ENCODE measurements at regions not wholly inside any gene's neighbourhood (a gene's known extent, or its start where the extent isn't known, plus 50 kb on each side); places are given as distances from the start of the nearest gene placed in this dataset.
A peak's percentile ranks its signal among the peaks of the same experiment; 100 is the strongest.

DNA sequence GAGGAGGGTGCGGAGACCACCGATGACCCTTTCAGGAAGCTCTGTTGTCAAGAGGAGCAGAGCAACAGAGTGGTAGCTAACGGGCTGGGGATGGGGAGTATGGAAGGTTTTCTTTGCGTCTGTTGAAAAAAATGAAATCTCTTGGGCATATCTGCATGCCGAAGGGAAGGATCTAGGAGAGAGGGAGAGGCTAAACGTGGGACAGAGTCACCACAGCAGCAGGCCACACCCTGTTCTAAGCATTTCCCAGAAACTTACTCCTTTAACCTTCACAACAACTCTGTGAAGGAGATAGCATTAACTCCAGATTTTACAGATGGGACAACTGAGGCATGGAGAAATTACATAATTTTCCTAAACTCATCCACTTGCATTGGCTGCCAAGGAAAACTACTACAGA lies 71.8 kb upstream of the EXOC1L start:
- Histone ChIP-seq H3K4me3 (ENCODE audit: low read depth, low read length) (no peak overlapping the region), H3K36me3 (ENCODE audit: control insufficient read depth, insufficient read depth, low read length) (no peaks in the 10 kb centered on the region), H3K27ac (ENCODE audit: low read depth, low read length) (no peak overlapping the region), H3K4me1 (ENCODE audit: control insufficient read depth, insufficient read depth, low read length) (no peaks in the 10 kb centered on the region), H3K27me3 (ENCODE audit: control insufficient read depth, insufficient read depth, low read length) (no peaks in the 10 kb centered on the region), H3K9me3 (ENCODE audit: control insufficient read depth, insufficient read depth, low read length) (no peaks in the 10 kb centered on the region)
- no peak for DNase-seq (ENCODE audit: low read depth in 4 of 6, low spot score in 6 of 6)
- WGBS (ENCODE audit: insufficient coverage): 97% methylated on average over 4 of the region's 6 CpGs

DNA sequence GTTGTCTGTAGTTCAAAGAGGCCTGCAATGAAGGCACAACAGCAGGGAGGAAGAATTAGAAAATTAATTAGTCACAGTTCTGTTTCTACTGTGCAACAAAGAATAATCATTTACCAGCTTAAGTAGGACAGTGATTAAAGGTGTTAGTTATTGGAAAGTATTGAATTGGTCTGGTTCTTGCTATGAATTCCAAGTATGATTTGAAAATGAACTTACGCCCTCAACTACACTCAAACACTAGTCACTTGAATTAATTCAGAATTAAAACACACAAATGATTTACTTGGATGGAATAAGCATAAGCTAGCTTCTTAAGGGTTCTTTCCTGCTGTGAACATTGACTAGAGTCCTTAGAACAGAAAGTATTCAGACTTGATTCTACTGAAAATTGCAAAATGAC lies 69.9 kb upstream of the EXOC1L start:
- H3K27me3 ChIP-seq (ENCODE audit: control insufficient read depth, insufficient read depth, low read length): no peaks in the 10 kb centered on the region
- H3K4me3 ChIP-seq (ENCODE audit: low read depth, low read length): no peak overlapping the region
- H3K4me1 ChIP-seq (ENCODE audit: control insufficient read depth, insufficient read depth, low read length): no peaks in the 10 kb centered on the region
- H3K27ac ChIP-seq (ENCODE audit: low read depth, low read length): no peak overlapping the region
- DNase-seq (ENCODE audit: low read depth in 4 of 6, low spot score in 6 of 6): no peak
- H3K9me3 ChIP-seq (ENCODE audit: control insufficient read depth, insufficient read depth, low read length): no peaks in the 10 kb centered on the region
- no CpG with 5 or more reads among the region's 1 CpG for WGBS (ENCODE audit: insufficient coverage)
- no peaks in the 10 kb centered on the region for H3K36me3 ChIP-seq (ENCODE audit: control insufficient read depth, insufficient read depth, low read length)

- no peak overlapping the region for H3K4me3 ChIP-seq (ENCODE audit: low read depth, low read length)
- no peaks in the 10 kb centered on the region for H3K36me3 ChIP-seq (ENCODE audit: control insufficient read depth, insufficient read depth, low read length)
- 80% methylated on average over 2 of the region's 5 CpGs for WGBS (ENCODE audit: insufficient coverage)
- H3K27ac ChIP-seq (ENCODE audit: low read depth, low read length): no peak overlapping the region
- DNase-seq (ENCODE audit: low read depth in 4 of 6, low spot score in 6 of 6): no peak
- no peaks in the 10 kb centered on the region for H3K4me1 ChIP-seq (ENCODE audit: control insufficient read depth, insufficient read depth, low read length)
- no peaks in the 10 kb centered on the region for H3K9me3 ChIP-seq (ENCODE audit: control insufficient read depth, insufficient read depth, low read length)
- no peaks in the 10 kb centered on the region for H3K27me3 ChIP-seq (ENCODE audit: control insufficient read depth, insufficient read depth, low read length)
These were observed 66.8 kb upstream of the EXOC1L start for GRCh38 chr4:55752810-55753209.

- WGBS (ENCODE audit: insufficient coverage): no CpG with 5 or more reads among the region's 1 CpG
- Histone ChIP-seq H3K27me3 (ENCODE audit: control insufficient read depth, insufficient read depth, low read length) (no peaks in the 10 kb centered on the region), H3K4me3 (ENCODE audit: low read depth, low read length) (no peak overlapping the region), H3K9me3 (ENCODE audit: control insufficient read depth, insufficient read depth, low read length) (no peaks in the 10 kb centered on the region), H3K27ac (ENCODE audit: low read depth, low read length) (no peak overlapping the region), H3K36me3 (ENCODE audit: control insufficient read depth, insufficient read depth, low read length) (no peaks in the 10 kb centered on the region), H3K4me1 (ENCODE audit: control insufficient read depth, insufficient read depth, low read length) (no peaks in the 10 kb centered on the region)
- no peak for DNase-seq (ENCODE audit: low read depth in 4 of 6, low spot score in 6 of 6)
These were observed 65.7 kb upstream of the EXOC1L start for GRCh38 chr4:55753856-55754255.

GRCh38 chr4:55754754-55755350 lies 64.7 kb upstream of the EXOC1L start:
- H3K4me3 ChIP-seq (ENCODE audit: low read depth, low read length): no peak overlapping the region
- H3K9me3 ChIP-seq (ENCODE audit: control insufficient read depth, insufficient read depth, low read length): no peaks in the 10 kb centered on the region
- WGBS (ENCODE audit: insufficient coverage): no CpG with 5 or more reads among the region's 6 CpGs
- no peak for DNase-seq (ENCODE audit: low read depth in 4 of 6, low spot score in 6 of 6)
- H3K4me1 ChIP-seq (ENCODE audit: control insufficient read depth, insufficient read depth, low read length): no peaks in the 10 kb centered on the region
- H3K27me3 ChIP-seq (ENCODE audit: control insufficient read depth, insufficient read depth, low read length): no peaks in the 10 kb centered on the region
- H3K27ac ChIP-seq (ENCODE audit: low read depth, low read length): no peak overlapping the region
- no peaks in the 10 kb centered on the region for H3K36me3 ChIP-seq (ENCODE audit: control insufficient read depth, insufficient read depth, low read length)

DNA sequence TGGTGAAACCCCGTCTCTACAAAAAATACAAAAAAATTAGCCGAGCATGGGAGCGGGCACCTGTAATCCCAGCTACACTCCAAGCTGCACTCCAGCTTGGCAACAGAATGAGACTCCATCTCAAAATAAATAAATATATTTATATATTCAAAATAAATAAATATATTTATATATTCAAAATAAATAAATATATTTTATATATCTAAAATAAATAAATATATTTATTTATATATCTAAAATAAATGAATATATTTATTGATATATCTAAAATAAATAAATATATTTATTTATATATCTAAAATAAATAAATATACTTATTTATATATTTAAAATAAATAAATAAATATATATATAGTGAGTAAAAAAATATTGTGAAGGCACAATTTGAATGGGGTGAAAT lies 63.4 kb upstream of the EXOC1L start:
- 100% methylated on average over 2 of the region's 3 CpGs for WGBS (ENCODE audit: insufficient coverage)
- Histone ChIP-seq H3K4me3 (ENCODE audit: low read depth, low read length) (no peak overlapping the region), H3K36me3 (ENCODE audit: control insufficient read depth, insufficient read depth, low read length) (no peaks in the 10 kb centered on the region), H3K4me1 (ENCODE audit: control insufficient read depth, insufficient read depth, low read length) (no peaks in the 10 kb centered on the region), H3K9me3 (ENCODE audit: control insufficient read depth, insufficient read depth, low read length) (no peaks in the 10 kb centered on the region), H3K27me3 (ENCODE audit: control insufficient read depth, insufficient read depth, low read length) (no peaks in the 10 kb centered on the region), H3K27ac (ENCODE audit: low read depth, low read length) (no peak overlapping the region)
- no peak for DNase-seq (ENCODE audit: low read depth in 4 of 6, low spot score in 6 of 6)

DNA sequence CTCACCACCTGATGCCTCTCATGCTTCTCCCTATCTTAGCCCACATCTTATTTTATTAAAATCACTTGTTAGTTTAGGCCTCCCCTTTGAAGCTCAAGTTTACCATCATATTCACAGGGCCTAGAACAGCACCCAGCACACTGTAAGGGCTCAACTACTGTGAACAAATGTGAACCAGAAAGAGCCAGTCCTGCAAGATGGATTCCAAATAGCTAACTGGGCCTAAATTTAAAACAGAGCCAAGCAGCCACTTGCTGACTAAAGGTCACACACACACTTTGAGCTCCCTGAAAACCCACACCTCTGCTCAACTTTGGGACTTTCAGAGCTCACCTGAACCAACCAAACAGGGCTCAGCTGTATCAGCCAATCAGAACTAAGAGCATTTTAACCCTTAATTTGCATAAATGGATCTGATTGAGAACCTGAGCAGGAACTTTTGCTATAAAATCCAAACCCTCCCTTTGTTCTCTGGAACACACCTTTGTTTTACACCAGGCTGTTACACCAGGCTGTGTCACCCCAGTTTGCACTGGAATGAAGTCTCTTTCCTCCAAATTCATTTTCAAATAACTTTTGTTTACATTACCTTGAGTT lies 62.1 kb upstream of the EXOC1L start:
- H3K36me3 ChIP-seq (ENCODE audit: control insufficient read depth, insufficient read depth, low read length): no peaks in the 10 kb centered on the region
- no peaks in the 10 kb centered on the region for H3K9me3 ChIP-seq (ENCODE audit: control insufficient read depth, insufficient read depth, low read length)
- H3K4me3 ChIP-seq (ENCODE audit: low read depth, low read length): no peak overlapping the region
- no peaks in the 10 kb centered on the region for H3K27me3 ChIP-seq (ENCODE audit: control insufficient read depth, insufficient read depth, low read length)
- DNase-seq (ENCODE audit: low read depth in 4 of 6, low spot score in 6 of 6): no peak
- no peaks in the 10 kb centered on the region for H3K4me1 ChIP-seq (ENCODE audit: control insufficient read depth, insufficient read depth, low read length)
- H3K27ac ChIP-seq (ENCODE audit: low read depth, low read length): no peak overlapping the region

DNA sequence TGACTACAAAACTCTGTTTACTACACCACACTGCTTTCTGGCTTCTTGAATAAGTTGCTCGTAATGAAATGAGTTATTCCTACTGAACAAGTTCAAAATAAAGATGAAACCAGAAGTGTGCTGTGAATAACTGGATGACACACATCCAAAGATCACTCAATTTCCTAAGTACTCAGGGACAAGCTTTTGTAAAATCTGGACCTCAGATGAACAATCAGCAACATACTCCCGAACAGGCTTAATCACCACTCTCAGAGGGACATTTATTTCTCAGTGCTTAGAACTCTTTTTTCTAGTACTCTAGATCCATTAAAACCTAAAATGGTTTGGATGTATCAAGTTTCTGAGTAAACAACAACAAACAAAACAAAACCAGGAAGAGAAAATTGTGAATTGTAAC lies 61.5 kb upstream of the EXOC1L start:
- H3K27me3 ChIP-seq (ENCODE audit: control insufficient read depth, insufficient read depth, low read length): no peaks in the 10 kb centered on the region
- no peak overlapping the region for H3K27ac ChIP-seq (ENCODE audit: low read depth, low read length)
- no peaks in the 10 kb centered on the region for H3K4me1 ChIP-seq (ENCODE audit: control insufficient read depth, insufficient read depth, low read length)
- WGBS (ENCODE audit: insufficient coverage): no CpG with 5 or more reads among the region's 2 CpGs
- no peak for DNase-seq (ENCODE audit: low read depth in 4 of 6, low spot score in 6 of 6)
- H3K4me3 ChIP-seq (ENCODE audit: low read depth, low read length): no peak overlapping the region
- no peaks in the 10 kb centered on the region for H3K36me3 ChIP-seq (ENCODE audit: control insufficient read depth, insufficient read depth, low read length)
- H3K9me3 ChIP-seq (ENCODE audit: control insufficient read depth, insufficient read depth, low read length): no peaks in the 10 kb centered on the region

DNA sequence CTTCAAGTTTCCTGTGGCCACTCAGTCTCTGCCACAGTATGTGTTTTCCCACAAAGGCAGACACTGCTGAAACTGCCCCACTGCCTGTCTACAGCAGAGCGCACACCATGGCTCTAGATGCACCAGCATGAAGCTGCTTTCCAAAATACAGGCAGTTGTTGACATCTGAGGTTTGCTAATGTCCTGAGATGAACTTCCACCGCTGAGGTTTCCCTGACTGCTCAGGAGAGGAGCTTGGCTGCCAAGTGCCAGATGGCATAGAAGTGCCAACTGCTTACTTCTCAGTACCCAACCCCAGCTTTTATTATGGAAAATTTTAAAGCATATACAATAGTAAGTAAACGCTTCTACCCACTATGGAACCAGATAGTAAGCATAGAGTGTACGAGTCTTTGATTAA lies 61.0 kb upstream of the EXOC1L start:
- Histone ChIP-seq H3K9me3 (ENCODE audit: control insufficient read depth, insufficient read depth, low read length) (no peaks in the 10 kb centered on the region), H3K4me3 (ENCODE audit: low read depth, low read length) (no peak overlapping the region), H3K36me3 (ENCODE audit: control insufficient read depth, insufficient read depth, low read length) (no peaks in the 10 kb centered on the region), H3K4me1 (ENCODE audit: control insufficient read depth, insufficient read depth, low read length) (no peaks in the 10 kb centered on the region), H3K27me3 (ENCODE audit: control insufficient read depth, insufficient read depth, low read length) (no peaks in the 10 kb centered on the region), H3K27ac (ENCODE audit: low read depth, low read length) (no peak overlapping the region)
- WGBS (ENCODE audit: insufficient coverage): 97% methylated on average over 3 of the region's 4 CpGs
- DNase-seq (ENCODE audit: low read depth in 4 of 6, low spot score in 6 of 6): peak in 1 of 6 donors; percentile 18

- H3K4me1 ChIP-seq (ENCODE audit: control insufficient read depth, insufficient read depth, low read length): no peaks in the 10 kb centered on the region
- H3K36me3 ChIP-seq (ENCODE audit: control insufficient read depth, insufficient read depth, low read length): no peaks in the 10 kb centered on the region
- H3K27me3 ChIP-seq (ENCODE audit: control insufficient read depth, insufficient read depth, low read length): no peaks in the 10 kb centered on the region
- DNase-seq (ENCODE audit: low read depth in 4 of 6, low spot score in 6 of 6): peak in 1 of 6 donors; percentile 58
- WGBS (ENCODE audit: insufficient coverage): no CpG with 5 or more reads among the region's 3 CpGs
- H3K27ac ChIP-seq (ENCODE audit: low read depth, low read length): no peak overlapping the region
- H3K9me3 ChIP-seq (ENCODE audit: control insufficient read depth, insufficient read depth, low read length): no peaks in the 10 kb centered on the region
- no peak overlapping the region for H3K4me3 ChIP-seq (ENCODE audit: low read depth, low read length)
These were observed 56.8 kb upstream of the EXOC1L start for GRCh38 chr4:55762819-55763218.
